NCI-H226 (cell line): ENCODE measurements at regions not wholly inside any gene's neighbourhood (a gene's known extent, or its start where the extent isn't known, plus 50 kb on each side); places are given as distances from the start of the nearest gene placed in this dataset.
"Not testable (repeated sequence)": the region's sequence is repeated elsewhere in the genome, so short reads cannot be mapped to it uniquely, and the experiment has no call there.

Experiments used
- DNase-seq: peaks from one replicate; pipeline ENCODE4 v3.0.0-alpha.2; 2015

DNA sequence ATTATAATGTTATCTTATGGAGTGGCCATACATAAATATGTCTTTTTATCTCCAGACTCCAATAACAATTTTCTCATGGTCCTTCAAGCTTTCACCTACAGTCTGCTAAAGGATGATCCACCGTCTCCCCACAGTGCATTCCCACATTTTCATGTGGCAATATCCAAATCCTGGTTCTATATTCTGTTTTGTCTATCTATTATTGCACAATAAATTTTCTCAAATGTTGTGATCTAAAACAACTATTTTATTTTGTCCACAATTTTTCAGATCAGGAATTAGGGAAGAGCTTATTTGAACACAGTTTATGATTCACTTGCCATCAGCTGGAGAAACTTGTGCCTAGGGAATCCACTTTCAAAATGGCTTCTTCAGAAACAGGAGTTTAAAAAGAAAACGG lies 614.4 kb upstream of the TMEFF2 start:
- DNase-seq = no peak

DNA sequence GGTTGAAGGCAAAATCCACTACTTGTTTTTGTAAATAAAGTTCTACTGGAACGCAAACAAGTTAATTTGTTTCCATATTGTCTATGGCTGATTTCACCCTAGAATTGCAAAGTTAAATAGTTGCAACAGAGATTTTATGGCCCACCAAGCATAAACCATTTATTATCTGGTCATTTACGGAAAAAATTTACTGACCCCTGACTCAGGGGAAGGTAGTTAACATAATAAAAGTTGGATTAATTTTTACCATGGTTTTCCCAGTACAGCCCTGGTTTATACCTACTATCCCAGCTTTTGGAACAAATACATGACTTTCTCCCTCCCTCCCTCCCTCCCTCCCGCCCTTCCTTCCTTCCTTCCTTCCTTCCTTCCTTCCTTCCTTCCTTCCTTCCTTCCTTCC lies 588.9 kb upstream of the TMEFF2 start:
- DNase-seq = no peak

DNA sequence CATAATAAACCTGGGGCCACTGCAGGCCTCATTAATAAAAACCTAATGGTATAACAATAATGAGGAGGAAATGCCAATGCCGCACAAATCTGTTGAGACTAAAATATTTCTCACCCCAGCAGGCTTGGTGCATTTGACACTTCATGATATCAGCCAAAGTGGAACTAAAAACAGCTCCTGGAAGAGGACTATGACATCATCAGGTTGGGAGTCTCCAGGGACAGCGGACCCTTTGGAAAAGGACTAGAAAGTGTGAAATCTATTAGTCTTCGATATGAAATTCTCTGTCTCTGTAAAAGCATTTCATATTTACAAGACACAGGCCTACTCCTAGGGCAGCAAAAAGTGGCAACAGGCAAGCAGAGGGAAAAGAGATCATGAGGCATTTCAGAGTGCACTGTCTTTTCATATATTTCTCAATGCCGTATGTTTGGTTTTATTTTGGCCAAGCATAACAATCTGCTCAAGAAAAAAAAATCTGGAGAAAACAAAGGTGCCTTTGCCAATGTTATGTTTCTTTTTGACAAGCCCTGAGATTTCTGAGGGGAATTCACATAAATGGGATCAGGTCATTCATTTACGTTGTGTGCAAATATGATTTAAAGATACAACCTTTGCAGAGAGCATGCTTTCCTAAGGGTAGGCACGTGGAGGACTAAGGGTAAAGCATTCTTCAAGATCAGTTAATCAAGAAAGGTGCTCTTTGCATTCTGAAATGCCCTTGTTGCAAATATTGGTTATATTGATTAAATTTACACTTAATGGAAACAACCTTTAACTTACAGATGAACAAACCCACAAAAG lies 580.9 kb upstream of the TMEFF2 start:
- no peak for DNase-seq

DNA sequence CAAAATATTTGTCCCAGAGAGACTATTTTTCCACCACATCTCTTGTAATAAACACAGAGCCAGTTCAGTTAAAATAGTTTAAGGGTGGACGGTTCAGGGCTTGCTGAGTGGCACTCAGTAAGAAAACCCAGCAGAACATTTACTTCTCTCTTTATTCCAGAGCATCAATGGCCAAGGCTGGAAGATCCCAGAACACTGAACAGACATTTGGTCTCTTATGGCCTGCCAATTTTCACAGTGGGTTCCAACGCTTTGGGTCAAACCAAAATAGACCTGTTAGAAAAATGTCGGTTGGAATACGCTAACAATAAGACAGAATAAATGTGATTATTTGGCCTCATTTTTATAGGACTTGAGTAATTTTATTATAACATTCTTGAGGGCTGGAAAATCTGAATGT lies 580.3 kb upstream of the TMEFF2 start:
- DNase-seq = no peak

DNA sequence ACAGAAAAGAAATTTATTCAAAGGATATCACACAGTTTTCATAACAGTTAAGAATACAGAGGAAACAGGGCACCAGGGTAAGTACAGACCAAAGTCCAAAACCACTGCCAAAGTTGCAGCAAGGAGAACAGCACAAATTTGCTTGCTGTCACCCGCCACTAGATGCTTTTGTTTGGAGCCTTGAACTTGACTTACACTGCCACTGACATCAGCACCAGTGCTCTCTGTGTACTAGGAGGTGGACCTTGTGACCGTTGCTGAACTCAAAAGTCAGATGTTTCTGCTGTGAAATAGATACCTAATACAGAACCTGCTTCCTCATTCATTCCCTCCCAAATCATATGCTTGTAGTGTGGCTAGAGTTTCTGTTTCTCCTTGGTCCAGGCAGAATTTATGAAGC lies 578.3 kb upstream of the TMEFF2 start:
- DNase-seq = no peak

DNA sequence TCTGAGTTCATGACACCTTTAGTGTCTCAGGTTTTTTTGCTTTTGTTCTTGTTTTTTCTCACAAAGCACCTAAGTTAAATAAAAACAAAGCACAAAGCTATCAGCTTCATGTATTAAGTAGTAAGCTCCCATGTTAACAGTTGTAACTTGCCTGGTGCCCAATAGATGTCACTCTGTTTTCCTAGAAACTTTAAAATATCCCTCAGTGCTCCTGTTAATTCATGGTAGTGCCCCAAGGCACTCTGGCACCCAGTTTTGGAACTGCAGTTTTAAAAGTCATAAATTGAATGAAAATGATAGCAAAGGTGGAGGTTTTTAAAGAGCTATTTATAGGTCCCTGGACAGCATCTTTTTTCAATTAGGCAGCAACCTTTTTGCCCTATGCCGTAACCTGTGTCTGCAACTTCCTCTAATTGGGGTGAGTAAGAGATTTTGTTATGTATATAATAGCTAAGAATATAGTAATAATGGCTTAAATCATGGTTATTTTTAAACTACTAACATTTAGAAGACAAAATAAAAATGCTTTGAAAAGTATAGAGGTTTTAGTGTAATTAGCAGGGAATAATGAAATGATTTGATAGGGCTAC lies 555.0 kb upstream of the TMEFF2 start:
- no peak for DNase-seq

DNA sequence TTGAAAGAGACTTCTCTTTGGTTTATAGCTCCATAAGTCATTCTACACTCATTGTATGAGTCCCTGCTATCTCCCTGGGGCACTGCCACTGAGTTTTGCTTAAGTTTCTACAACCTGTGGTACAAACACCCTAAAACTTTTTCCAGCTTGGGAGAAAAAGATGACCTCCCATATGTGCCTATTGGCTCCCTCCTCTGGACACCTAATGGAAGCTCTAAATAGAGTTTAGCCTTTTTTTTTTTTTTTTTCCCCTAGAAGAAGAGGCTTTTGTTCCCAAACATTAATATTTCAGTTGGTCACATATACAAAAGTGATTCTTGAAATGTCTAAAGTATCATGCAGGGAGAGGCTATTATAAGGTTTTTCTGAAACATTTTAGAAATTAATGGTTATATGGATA lies 547.2 kb upstream of the TMEFF2 start:
- peak; percentile 16 for DNase-seq

DNA sequence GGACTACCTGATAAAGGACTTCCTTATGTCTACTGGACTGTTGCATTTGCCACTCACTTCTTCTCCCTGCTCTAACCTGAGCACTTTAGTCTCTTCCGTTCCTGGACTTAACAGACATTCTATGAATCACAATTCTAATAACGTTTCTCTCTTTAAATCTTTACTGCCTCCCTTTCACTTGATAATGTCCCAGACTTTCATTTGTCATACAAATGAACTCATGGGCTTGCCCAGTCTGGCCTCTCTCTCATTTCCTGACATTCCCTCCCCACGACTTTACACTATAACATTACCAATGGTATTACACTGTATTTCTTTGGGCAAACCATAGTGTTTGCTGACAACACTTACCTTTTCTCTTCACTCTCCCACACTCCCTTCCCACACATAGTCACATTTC lies 540.7 kb upstream of the TMEFF2 start:
- no peak for DNase-seq

DNA sequence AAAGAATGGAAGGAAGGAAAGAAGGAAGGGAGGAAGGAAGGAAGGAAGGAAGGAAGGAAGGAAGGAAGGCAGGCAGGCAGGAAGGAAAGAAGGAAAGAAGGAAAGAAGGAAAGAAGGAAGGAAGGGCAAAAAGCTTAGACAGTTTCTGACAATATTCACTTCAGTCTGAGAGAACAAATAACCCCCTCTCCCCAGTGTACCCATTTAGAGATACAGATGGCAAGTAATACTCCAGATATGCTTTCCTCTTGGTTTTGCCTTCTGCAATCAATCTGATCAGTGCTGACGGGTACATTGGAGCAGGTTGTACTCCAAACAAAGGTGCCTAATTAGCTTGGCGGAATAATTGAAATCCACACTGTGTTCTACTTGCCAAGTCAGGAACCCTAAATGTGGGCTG lies 534.6 kb upstream of the TMEFF2 start:
- DNase-seq = no peak

DNA sequence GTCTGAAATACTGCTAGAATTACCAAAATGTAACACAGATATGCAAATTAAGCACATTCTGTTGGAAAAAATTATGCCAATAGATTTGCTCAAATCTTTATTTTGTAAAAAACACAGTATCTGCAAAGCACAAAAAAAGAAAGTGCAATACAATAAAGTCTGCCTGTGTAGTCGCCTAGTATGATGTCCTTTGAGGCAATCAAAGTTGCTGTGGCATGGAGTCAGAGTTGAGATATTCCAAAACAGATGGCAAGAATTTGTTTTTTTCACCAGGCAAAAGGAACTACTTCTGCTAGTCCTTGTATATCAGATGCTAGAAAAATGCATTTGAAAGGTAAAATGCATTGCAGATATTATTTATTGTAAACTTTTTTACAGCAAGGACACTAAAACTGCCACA lies 531.3 kb upstream of the TMEFF2 start:
- DNase-seq = no peak

DNA sequence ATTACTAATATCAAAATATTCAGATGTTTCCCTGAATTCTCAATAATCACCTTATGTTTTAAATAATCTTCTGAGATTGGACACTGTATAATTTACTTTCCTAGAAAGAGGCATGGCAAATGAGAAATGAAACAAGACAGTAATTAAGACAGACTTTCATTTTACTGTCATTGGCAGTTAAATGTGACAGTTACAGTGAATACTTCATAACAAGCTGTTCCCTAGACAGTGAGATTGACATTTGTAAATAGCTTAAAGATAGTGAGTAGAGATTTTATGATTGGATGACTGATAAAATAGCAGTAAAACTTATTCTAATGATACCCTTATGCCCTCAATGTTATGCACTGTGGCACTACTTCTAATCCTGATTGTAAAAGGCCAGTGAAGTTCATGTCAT lies 524.9 kb upstream of the TMEFF2 start:
- no peak for DNase-seq

DNA sequence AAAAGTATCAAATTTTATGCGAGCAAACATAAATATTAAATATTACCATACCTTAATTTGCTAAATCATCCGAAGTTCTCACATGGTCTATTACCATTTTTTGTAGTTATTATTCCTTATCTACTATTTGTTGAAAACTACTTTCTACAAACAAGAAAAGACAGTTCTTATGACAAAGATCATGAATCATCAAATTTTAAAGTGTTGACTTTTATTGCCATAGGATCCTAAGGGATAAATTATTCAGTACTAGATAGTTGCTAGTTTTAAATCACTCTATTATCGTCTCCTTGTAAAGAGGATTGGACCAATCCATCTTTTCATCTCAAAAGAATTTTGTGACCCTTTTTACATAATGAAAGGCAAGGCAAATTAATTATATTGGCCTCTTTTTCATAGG lies 523.6 kb upstream of the TMEFF2 start:
- no peak for DNase-seq

DNA sequence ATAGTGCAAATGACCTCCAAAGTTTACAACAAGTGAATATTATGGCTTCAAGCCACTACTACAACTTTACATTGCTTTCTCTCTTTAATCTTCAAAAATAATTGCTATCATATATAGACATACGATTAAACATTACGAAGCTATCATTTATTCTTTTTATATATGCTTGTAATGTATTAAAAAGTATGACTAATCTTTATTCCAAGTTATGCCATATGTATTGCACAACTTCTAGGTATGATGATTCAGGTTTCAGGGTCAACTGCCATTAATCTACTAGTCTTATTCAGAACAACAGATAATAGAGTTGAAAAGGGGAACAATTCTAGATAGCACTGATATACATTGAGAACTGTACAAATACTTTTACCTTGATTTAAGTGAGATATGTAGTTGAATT lies 506.2 kb upstream of the TMEFF2 start:
- DNase-seq = peak; percentile 59

DNA sequence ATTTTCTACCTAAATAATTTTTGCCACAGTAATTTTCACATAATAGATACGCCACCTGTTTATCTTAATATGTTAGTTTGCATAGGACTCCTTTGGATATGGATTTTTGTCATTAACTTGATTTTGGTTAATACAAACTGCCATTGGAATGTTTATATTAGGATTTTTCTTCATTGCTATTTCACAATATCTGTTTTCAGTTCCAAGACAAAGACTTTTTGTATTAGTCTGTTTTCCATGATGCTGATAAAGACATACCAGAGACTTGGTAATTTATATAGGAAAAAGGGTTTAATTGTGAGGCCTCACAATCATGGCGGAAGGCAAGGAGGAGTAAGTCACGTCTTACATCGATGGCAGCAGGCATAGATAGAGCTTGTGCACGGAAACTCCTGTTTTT lies 503.1 kb upstream of the TMEFF2 start:
- DNase-seq = no peak

DNA sequence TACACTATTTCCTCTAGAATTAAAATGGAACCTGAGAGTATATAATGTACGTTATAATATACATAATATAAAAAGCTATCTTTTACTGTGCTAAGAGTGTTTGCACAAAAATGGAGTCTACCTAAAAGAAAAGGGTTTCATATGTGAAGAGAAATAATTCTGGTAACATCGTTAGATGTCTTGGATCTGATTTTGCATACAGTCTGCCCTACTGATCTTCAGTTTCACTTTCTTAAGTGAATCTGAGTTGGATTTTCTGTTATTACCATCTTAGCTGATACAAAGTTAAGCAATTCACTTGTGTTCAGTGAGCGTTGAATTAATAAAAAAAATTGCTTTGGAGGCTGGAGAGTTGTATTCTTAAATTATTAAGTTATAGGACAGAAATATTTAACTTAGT lies 502.1 kb upstream of the TMEFF2 start:
- no peak for DNase-seq

DNA sequence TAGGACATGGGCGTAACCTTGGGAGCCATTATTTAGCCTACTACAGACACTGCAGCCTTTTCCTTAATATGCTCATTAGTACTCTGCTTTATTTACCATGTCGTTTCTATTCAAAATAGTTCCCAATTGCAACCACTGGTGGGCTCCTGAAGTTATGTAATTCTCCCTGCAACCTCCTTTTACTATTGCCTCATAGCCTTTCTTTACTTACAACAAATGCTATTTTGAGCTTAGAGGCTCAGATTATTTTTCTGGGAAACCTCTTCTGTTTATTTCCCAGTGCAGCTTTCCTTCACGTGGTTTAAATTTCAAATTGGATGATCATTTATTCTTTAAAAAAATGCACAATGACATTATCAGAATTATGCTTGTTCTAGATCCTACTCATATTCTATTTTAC lies 492.3 kb upstream of the TMEFF2 start:
- DNase-seq = no peak

DNA sequence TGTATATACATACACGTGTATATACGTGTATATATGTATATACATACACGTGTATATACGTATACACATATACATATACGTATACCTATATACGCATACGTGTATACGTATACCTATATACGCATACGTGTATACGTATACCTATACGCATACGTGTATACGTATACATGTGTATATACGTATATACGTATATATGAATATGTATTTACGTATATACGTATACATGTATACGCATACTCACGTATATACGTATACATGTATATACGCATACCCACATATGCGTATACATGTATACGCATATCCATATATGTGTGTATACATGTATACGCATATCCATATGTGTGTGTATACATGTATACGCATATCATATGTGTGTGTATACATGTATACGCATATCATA lies 487.8 kb upstream of the TMEFF2 start:
- DNase-seq = not testable (repeated sequence)

DNA sequence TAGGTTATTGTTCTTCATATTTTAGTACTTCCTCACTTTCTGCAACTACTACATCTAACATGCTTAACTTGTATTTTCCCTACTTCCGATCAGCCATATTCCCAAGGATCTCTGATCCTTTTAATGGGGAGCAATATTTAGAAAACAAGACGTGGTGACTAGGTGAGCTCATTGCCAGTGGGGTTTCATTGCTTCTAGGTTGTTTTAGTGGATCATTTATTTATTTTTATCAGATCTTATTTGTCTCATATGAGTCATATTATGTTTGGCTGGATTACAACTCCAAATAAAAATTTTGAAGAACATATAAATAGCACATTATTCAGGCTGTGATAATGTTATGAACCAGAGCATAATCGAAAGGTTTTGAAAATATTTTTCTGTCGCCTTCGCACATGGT lies 480.9 kb upstream of the TMEFF2 start:
- no peak for DNase-seq

DNA sequence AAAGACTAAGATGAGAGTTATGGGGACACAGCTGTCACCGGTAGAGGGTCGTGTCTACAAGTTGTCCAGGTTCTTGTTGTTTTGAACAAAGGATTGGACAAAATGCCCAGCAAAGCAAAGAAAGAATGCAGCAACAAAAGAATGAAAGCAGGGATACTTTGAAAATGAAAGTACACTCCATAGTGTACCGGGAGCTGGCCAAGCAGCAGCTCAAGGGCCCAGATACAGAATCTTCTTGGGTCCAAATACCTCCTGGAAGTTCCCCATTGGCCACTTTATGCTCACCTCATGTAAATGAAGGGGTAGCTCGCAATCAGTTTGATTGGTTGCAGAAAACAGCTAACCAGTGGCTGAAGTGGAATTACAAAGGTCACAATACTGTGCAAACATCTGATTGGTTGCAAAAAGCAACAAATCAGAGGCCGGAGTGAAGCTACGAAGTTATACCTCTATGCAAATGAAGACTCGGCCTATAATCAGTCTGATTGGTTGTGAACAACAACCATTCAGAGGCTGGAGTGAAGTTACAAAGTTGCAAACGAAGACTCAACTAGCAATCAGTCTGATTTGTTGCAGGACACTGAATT lies 474.9 kb upstream of the TMEFF2 start:
- DNase-seq = no peak

DNA sequence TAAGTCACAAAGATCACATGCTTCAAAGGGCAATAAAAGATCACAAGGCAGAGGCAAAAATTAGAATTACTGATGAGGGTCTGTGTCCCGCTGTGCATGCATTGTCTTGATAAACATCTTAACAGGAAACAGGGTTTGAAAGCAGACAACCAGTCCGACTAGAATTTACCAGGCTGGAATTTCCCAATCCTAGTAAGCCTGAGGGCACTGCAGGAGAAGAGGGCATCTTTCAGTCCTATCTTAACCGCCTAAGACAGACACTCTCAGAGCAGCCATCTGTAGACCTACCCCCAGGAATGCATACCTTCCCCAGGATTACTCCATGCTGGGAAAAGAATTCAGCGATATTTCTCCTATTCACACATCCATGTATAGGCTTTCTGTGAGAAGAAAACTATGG lies 465.8 kb upstream of the TMEFF2 start:
- DNase-seq = not testable (repeated sequence)

DNA sequence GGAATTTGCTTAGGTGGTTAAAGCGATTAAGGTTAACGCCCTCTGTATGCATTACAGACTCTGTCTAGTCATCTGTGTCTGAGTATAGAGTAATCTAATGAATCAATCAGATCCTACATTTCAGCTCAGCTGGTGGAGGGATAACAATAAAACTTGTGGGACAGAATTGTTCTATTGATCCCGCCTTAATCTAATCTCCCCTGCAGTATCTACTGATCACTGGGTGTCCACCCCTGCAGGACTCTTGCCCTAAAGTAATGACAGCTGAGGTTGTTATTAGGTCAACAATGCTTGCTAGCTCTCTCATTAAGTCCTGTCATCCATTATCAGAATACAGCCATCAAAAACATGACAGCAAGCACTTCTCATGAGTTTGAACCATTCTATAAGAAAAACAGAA lies 462.6 kb upstream of the TMEFF2 start:
- DNase-seq = no peak

DNA sequence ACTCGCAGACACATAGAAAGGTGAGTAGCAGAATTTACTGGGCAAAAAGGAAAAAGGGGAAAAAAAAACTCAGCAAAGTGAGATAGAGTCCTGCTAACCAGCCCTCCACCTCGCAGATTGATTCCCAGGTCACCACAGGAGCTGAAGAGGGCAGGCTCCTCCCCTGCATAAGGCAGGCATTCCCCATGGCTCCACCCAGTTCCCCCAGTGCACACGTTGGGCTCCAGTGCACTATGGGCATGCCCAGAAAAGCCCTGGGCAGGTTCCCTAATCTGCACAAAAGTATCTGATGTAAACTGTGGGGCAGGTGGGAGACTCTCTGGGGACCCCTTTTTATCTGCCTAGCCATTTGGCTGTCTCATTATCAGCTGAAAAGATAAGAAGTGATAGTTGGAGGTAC lies 461.2 kb upstream of the TMEFF2 start:
- no peak for DNase-seq

DNA sequence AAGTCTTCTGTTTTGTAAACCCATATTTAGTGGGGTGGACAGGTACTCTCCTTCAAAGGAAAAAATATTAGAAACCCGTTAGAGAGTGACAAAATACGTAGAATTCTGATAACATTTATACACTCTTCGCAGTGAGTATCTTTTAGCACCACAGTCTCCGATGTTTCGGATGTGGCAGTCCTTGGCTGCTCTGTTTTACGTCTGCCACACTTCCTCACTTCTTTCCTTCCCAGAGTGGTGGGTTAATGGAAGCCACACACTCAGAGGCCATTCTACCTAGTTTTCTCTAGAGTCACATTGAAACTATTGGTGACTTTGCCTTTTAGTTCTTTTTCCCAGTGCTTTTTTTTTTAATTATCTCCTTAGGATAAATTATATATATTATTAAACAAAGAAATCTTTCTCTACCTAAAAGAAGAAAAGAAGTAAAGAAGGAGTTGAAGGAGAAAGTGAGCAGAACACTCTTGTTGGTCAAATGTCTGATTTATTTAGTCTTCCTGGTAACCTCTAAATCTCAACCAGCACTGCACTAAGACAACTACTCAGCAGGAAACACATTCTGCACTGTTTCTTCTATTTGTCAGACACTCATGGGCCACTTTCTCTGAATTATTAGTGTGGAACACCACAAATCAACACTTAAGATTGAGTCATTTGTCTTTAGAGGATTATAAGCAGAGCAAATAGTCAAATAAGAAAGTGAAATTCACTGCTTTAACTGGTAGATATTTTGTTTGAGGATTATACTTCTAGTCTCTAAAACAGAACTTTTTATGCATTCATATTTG lies 451.3 kb upstream of the TMEFF2 start:
- no peak for DNase-seq

DNA sequence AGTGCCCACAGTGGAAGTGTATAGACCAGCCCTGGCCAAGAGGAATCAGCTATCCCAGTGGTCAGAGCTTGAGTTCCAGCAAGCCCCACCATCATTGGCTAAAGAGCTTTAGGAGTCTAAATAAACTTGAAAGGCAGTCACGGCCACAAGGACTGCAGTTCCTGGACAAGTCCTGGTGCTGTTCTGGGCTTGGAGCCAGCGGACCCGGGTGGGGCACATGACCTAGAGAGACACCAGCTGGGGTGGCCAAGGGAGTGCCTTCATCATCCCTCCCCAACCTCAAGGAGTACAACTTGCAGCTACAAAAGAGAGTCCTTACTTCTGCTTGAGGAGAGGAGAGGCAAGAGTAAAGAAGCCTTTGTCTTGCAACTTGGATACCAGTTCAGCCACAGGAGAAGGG lies 439.8 kb upstream of the TMEFF2 start:
- no peak for DNase-seq
